Daoy (cell line): ENCODE measurements at regions not wholly inside any gene's neighbourhood (a gene's known extent, or its start where the extent isn't known, plus 50 kb on each side); places are given as distances from the start of the nearest gene placed in this dataset.
"Not testable (repeated sequence)": the region's sequence is repeated elsewhere in the genome, so short reads cannot be mapped to it uniquely, and the experiment has no call there.

Experiments used
- DNase-seq: peaks from one replicate; pipeline ENCODE4 v3.0.0-alpha.2; 2015; ENCODE audit warnings: low read depth

GRCh38 chr1:213324859-213325258 lies 273.8 kb downstream of the RPS6KC1 start:
- DNase-seq: no peak

GRCh38 chr1:213325482-213325881 lies 274.4 kb downstream of the RPS6KC1 start:
- DNase-seq: no peak

GRCh38 chr1:213326281-213327016 lies 275.4 kb downstream of the RPS6KC1 start:
- DNase-seq: no peak

- DNase-seq: peak; percentile 79
These were observed 276.1 kb downstream of the RPS6KC1 start for GRCh38 chr1:213327017-213327667.

- no peak for DNase-seq
These were observed 278.5 kb downstream of the RPS6KC1 start for GRCh38 chr1:213329406-213330008.

GRCh38 chr1:213330281-213330680 lies 279.2 kb downstream of the RPS6KC1 start:
- DNase-seq: no peak

- no peak for DNase-seq
These were observed 280.7 kb downstream of the RPS6KC1 start for GRCh38 chr1:213331631-213332175.

GRCh38 chr1:213332491-213332890 lies 281.4 kb downstream of the RPS6KC1 start:
- DNase-seq: no peak

- DNase-seq: no peak
These were observed 282.1 kb downstream of the RPS6KC1 start for GRCh38 chr1:213333121-213333520.

- DNase-seq: no peak
These were observed 284.0 kb downstream of the RPS6KC1 start for GRCh38 chr1:213335084-213335483.

- DNase-seq: no peak
These were observed 286.1 kb downstream of the RPS6KC1 start for GRCh38 chr1:213337025-213337678.

GRCh38 chr1:213340593-213340992 lies 289.6 kb downstream of the RPS6KC1 start:
- DNase-seq: no peak

- no peak for DNase-seq
These were observed 294.6 kb downstream of the RPS6KC1 start for GRCh38 chr1:213345621-213346020.

- DNase-seq: no peak
These were observed 306.4 kb downstream of the RPS6KC1 start for GRCh38 chr1:213357403-213357802.

- not testable (repeated sequence) for DNase-seq
These were observed 307.3 kb downstream of the RPS6KC1 start for GRCh38 chr1:213358368-213358767.

- DNase-seq: no peak
These were observed 311.6 kb downstream of the RPS6KC1 start for GRCh38 chr1:213362598-213362997.

- DNase-seq: no peak
These were observed 315.2 kb downstream of the RPS6KC1 start for GRCh38 chr1:213366141-213366831.

- no peak for DNase-seq
These were observed 318.4 kb downstream of the RPS6KC1 start for GRCh38 chr1:213369465-213369864.

- no peak for DNase-seq
These were observed 319.5 kb downstream of the RPS6KC1 start for GRCh38 chr1:213370523-213370922.

- DNase-seq: no peak
These were observed 320.4 kb downstream of the RPS6KC1 start for GRCh38 chr1:213371525-213371846.

GRCh38 chr1:213371847-213372619 lies 321.0 kb downstream of the RPS6KC1 start:
- DNase-seq: no peak
